ENCODE measurements at regions not wholly inside any gene's neighbourhood (a gene's known extent, or its start where the extent isn't known, plus 50 kb on each side); places are given as distances from the start of the nearest gene placed in this dataset.

- no peak overlapping the region for H3K4me3 ChIP-seq
- H3K4me1 ChIP-seq = no peaks in the 10 kb centered on the region
- no peaks in the 10 kb centered on the region for H3K27me3 ChIP-seq
- WGBS, 2 donors = 69 to 72% methylated on average over 4 of the region's 4 CpGs
- DNase-seq = no peak
- no peak for TF ChIP-seq CTCF (IDR thresholded peaks at IDR 0.05)
- no peak for TF ChIP-seq POLR2A (IDR thresholded peaks at IDR 0.05)
- no peak for TF ChIP-seq EP300 (IDR thresholded peaks at IDR 0.05)
- TF ChIP-seq POLR2AphosphoS5 (IDR thresholded peaks at IDR 0.05) = no peak
- no peaks in the 10 kb centered on the region for H3K36me3 ChIP-seq
- H3K27ac ChIP-seq = no peak overlapping the region
- H3K9me3 ChIP-seq = no peaks in the 10 kb centered on the region
- intact Hi-C loops (cut with DNase I) = no loop called here
Observed at GRCh38 chr13:42688821-42689220, 92.6 kb upstream of the FAM216B start.

- Histone ChIP-seq H3K27ac (no peak overlapping the region), H3K4me3 (no peak overlapping the region), H3K36me3 (no peaks in the 10 kb centered on the region), H3K9me3 (no peaks in the 10 kb centered on the region), H3K27me3 (no peaks in the 10 kb centered on the region), H3K4me1 (no peaks in the 10 kb centered on the region)
- intact Hi-C loops (cut with DNase I) = no loop called here
- TF ChIP-seq POLR2AphosphoS5 (IDR thresholded peaks at IDR 0.05) = no peak
- TF ChIP-seq CTCF (IDR thresholded peaks at IDR 0.05) = no peak
- TF ChIP-seq POLR2A (IDR thresholded peaks at IDR 0.05) = no peak
- WGBS, 2 donors = 52 to 72% methylated on average over 4 of the region's 4 CpGs
- no peak for DNase-seq
Observed at GRCh38 chr13:42696191-42696590, 85.2 kb upstream of the FAM216B start.

GRCh38 chr13:42699912-42700311 lies 81.5 kb upstream of the FAM216B start:
- 63 to 75% methylated on average over 6 of the region's 6 CpGs for WGBS, 2 donors
- Histone ChIP-seq H3K9me3 (no peaks in the 10 kb centered on the region), H3K4me3 (no peak overlapping the region), H3K4me1 (no peaks in the 10 kb centered on the region), H3K36me3 (no peaks in the 10 kb centered on the region), H3K27me3 (no peaks in the 10 kb centered on the region), H3K27ac (no peak overlapping the region)
- DNase-seq = no peak
- TF ChIP-seq POLR2AphosphoS5 (IDR thresholded peaks at IDR 0.05) (no peak), EP300 (IDR thresholded peaks at IDR 0.05) (no peak), POLR2A (IDR thresholded peaks at IDR 0.05) (no peak), CTCF (IDR thresholded peaks at IDR 0.05) (no peak)
- intact Hi-C loops (cut with DNase I) = no loop called here

- intact Hi-C loops (cut with DNase I) = no loop called here
- TF ChIP-seq POLR2A (IDR thresholded peaks at IDR 0.05) (no peak), POLR2AphosphoS5 (IDR thresholded peaks at IDR 0.05) (no peak), EP300 (IDR thresholded peaks at IDR 0.05) (no peak), CTCF (IDR thresholded peaks at IDR 0.05) (no peak)
- H3K27ac ChIP-seq = no peak overlapping the region
- no peaks in the 10 kb centered on the region for H3K4me1 ChIP-seq
- 59 to 62% methylated on average over 2 of the region's 2 CpGs for WGBS, 2 donors
- no peak for DNase-seq
- H3K36me3 ChIP-seq = no peaks in the 10 kb centered on the region
- H3K9me3 ChIP-seq = no peaks in the 10 kb centered on the region
- H3K27me3 ChIP-seq = no peaks in the 10 kb centered on the region
- H3K4me3 ChIP-seq = no peak overlapping the region
Observed at GRCh38 chr13:42702716-42703115, 78.7 kb upstream of the FAM216B start.

- intact Hi-C loops (cut with DNase I) = no loop called here
- no peaks in the 10 kb centered on the region for H3K27me3 ChIP-seq
- TF ChIP-seq CTCF (IDR thresholded peaks at IDR 0.05) (no peak), EP300 (IDR thresholded peaks at IDR 0.05) (no peak), POLR2A (IDR thresholded peaks at IDR 0.05) (no peak), POLR2AphosphoS5 (IDR thresholded peaks at IDR 0.05) (no peak)
- no peak overlapping the region for H3K27ac ChIP-seq
- H3K4me3 ChIP-seq = no peak overlapping the region
- H3K4me1 ChIP-seq = no peaks in the 10 kb centered on the region
- DNase-seq = no peak
- no peaks in the 10 kb centered on the region for H3K36me3 ChIP-seq
- no peaks in the 10 kb centered on the region for H3K9me3 ChIP-seq
Observed at GRCh38 chr13:42703740-42704139, 77.6 kb upstream of the FAM216B start.

All from sigmoid colon (tissue), 6 donors.